ENCODE measurements at regions not wholly inside any gene's neighbourhood (a gene's known extent, or its start where the extent isn't known, plus 50 kb on each side); places are given as distances from the start of the nearest gene placed in this dataset.
A peak's percentile ranks its signal among the peaks of the same experiment; 100 is the strongest.

GRCh38 chr18:11279461-11279860 is 130.1 kb upstream of the PIEZO2 start:
- DNase-seq = no peak
- H3K27me3 ChIP-seq (ENCODE audit: control insufficient read depth, insufficient read depth, low read length) = no peaks in the 10 kb centered on the region
- no peak overlapping the region for H3K4me3 ChIP-seq (ENCODE audit: insufficient read depth, low read depth, low read length)
- H3K36me3 ChIP-seq (replicated peaks; ENCODE audit: control insufficient read depth, insufficient read depth, low read length) = no peaks in the 10 kb centered on the region

DNA sequence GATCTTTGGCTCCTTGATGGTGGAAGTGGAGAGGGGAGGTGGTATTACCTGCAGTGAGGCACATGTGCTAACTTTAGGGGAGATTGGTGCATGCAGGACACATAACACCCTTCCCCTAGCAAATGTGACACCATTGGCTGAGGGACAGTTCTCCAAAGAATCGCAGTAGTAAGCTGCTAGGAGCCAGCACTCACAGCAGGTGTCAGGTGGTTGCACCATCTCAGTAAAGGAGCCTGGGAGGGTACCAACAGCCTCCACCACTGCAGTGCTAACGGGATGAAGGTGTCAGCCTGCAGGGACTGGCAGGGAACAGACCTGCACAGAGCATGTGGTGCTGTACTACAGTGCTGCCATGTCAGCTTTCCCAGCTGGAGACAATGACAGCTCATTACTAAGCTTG is 127.3 kb upstream of the PIEZO2 start:
- DNase-seq = no peak
- no peaks in the 10 kb centered on the region for H3K36me3 ChIP-seq (replicated peaks; ENCODE audit: control insufficient read depth, insufficient read depth, low read length)
- H3K27me3 ChIP-seq (ENCODE audit: control insufficient read depth, insufficient read depth, low read length) = no peaks in the 10 kb centered on the region
- no peak overlapping the region for H3K4me3 ChIP-seq (ENCODE audit: insufficient read depth, low read depth, low read length)

GRCh38 chr18:11274144-11274794 is 124.9 kb upstream of the PIEZO2 start:
- Histone ChIP-seq H3K4me3 (ENCODE audit: insufficient read depth, low read depth, low read length) (no peak overlapping the region), H3K27me3 (ENCODE audit: control insufficient read depth, insufficient read depth, low read length) (no peaks in the 10 kb centered on the region), H3K36me3 (replicated peaks; ENCODE audit: control insufficient read depth, insufficient read depth, low read length) (no peaks in the 10 kb centered on the region)
- DNase-seq = no peak

- no peaks in the 10 kb centered on the region for H3K36me3 ChIP-seq (replicated peaks; ENCODE audit: control insufficient read depth, insufficient read depth, low read length)
- H3K27me3 ChIP-seq (ENCODE audit: control insufficient read depth, insufficient read depth, low read length) = no peaks in the 10 kb centered on the region
- H3K4me3 ChIP-seq (ENCODE audit: insufficient read depth, low read depth, low read length) = no peak overlapping the region
- DNase-seq = no peak
Measured at GRCh38 chr18:11272516-11272915, 123.1 kb upstream of the PIEZO2 start.

- no peaks in the 10 kb centered on the region for H3K36me3 ChIP-seq (replicated peaks; ENCODE audit: control insufficient read depth, insufficient read depth, low read length)
- no peak for DNase-seq
- no peak overlapping the region for H3K4me3 ChIP-seq (ENCODE audit: insufficient read depth, low read depth, low read length)
- H3K27me3 ChIP-seq (ENCODE audit: control insufficient read depth, insufficient read depth, low read length) = no peaks in the 10 kb centered on the region
Measured at GRCh38 chr18:11271954-11272353, 122.6 kb upstream of the PIEZO2 start.

- H3K36me3 ChIP-seq (replicated peaks; ENCODE audit: control insufficient read depth, insufficient read depth, low read length) = no peaks in the 10 kb centered on the region
- DNase-seq = no peak
- no peak overlapping the region for H3K4me3 ChIP-seq (ENCODE audit: insufficient read depth, low read depth, low read length)
- H3K27me3 ChIP-seq (ENCODE audit: control insufficient read depth, insufficient read depth, low read length) = no peaks in the 10 kb centered on the region
Measured at GRCh38 chr18:11269257-11269656, 119.9 kb upstream of the PIEZO2 start.

DNA sequence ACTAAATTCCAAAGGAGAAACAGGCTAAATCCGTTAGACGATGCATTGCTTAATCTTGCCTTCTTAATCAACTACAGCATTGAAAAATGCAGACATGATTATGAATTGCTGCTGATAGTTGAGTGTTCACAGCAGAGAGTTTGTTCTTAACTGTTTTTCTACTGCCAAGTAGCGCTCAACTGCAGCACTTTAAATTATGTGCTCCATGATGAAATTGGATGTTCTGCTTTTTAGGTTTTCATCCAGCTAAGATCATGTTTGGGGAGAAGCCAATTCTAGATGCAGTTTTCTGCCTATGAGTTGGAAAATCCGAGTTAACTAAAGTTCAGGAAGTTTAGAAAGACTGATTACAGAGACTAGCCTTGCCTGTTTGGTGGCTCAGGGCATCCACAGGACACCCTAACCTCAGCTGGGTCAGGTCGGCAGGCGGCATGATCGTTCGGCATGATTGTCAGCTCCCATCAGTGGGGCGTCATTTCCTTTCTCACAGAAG is 119.4 kb upstream of the PIEZO2 start:
- no peak overlapping the region for H3K4me3 ChIP-seq (ENCODE audit: insufficient read depth, low read depth, low read length)
- H3K27me3 ChIP-seq (ENCODE audit: control insufficient read depth, insufficient read depth, low read length) = no peaks in the 10 kb centered on the region
- H3K36me3 ChIP-seq (replicated peaks; ENCODE audit: control insufficient read depth, insufficient read depth, low read length) = no peaks in the 10 kb centered on the region
- DNase-seq = no peak

GRCh38 chr18:11268153-11268552 is 118.8 kb upstream of the PIEZO2 start:
- DNase-seq = no peak
- Histone ChIP-seq H3K36me3 (replicated peaks; ENCODE audit: control insufficient read depth, insufficient read depth, low read length) (no peaks in the 10 kb centered on the region), H3K4me3 (ENCODE audit: insufficient read depth, low read depth, low read length) (no peak overlapping the region), H3K27me3 (ENCODE audit: control insufficient read depth, insufficient read depth, low read length) (no peaks in the 10 kb centered on the region)

- Histone ChIP-seq H3K27me3 (ENCODE audit: control insufficient read depth, insufficient read depth, low read length) (no peaks in the 10 kb centered on the region), H3K4me3 (ENCODE audit: insufficient read depth, low read depth, low read length) (no peak overlapping the region), H3K36me3 (replicated peaks; ENCODE audit: control insufficient read depth, insufficient read depth, low read length) (no peaks in the 10 kb centered on the region)
- no peak for DNase-seq
Measured at GRCh38 chr18:11266781-11267480, 117.6 kb upstream of the PIEZO2 start.

- Histone ChIP-seq H3K4me3 (ENCODE audit: insufficient read depth, low read depth, low read length) (no peak overlapping the region), H3K36me3 (replicated peaks; ENCODE audit: control insufficient read depth, insufficient read depth, low read length) (no peaks in the 10 kb centered on the region), H3K27me3 (ENCODE audit: control insufficient read depth, insufficient read depth, low read length) (no peaks in the 10 kb centered on the region)
- no peak for DNase-seq
Measured at GRCh38 chr18:11261486-11261885, 112.1 kb upstream of the PIEZO2 start.

DNA sequence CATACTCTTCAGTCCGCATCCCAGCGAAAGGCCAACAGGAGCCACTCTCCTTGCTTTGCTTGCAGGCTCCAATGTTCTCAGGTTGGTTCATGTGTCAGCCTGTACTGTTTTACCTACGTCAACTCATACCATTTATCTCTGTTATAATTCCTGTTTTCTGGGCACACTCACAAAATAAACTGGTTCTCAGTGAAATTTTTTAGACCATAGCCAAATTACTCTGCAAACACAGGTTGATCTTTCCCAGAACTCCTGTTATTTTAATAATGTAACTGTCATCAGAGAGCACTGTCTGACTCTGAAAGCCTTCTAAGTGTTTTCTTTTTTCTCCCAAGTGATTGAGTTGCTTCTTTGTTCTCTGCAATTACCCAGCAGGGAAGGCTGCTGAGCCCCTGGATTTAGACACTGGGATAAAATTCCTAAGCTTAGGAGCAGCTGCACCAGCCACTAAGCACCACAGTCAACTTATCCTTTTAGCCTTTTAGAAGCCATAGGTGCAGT is 111.6 kb upstream of the PIEZO2 start:
- H3K4me3 ChIP-seq (ENCODE audit: insufficient read depth, low read depth, low read length) = no peak overlapping the region
- H3K36me3 ChIP-seq (replicated peaks; ENCODE audit: control insufficient read depth, insufficient read depth, low read length) = no peaks in the 10 kb centered on the region
- H3K27me3 ChIP-seq (ENCODE audit: control insufficient read depth, insufficient read depth, low read length) = no peaks in the 10 kb centered on the region
- DNase-seq = peak; percentile 56

DNA sequence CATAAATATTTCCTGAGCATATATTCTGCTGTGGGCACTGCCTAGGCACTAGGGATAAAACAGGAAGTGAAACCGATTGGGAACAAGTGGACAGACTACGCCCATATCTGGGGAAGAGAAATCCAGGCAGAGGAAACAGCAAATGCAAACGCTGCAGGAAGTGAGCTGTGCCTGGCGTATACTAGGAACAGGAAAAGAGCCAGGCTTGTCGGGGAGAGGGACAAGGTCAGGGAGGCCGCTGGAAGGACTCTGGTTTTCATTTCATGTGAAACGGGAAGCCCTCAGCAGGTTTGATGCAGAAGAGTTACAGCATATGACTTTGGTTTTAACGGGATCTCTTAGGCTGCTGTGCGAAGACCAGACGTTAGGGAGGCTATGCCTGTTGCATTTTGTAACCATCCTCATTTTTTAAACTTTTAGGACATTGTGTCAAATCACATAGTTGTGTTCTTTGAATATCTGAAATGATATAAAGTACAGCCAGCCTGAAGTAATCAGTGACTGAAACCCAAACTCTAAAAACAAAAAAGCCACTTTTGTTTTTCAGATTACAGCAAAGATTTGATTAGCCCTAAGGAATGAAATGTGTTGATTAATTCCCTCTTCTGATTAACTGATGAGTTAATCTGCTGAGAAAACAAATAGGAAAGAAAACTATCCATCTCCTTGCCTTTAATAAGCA is 110.2 kb upstream of the PIEZO2 start:
- DNase-seq = peak; percentile 9
- Histone ChIP-seq H3K4me3 (ENCODE audit: insufficient read depth, low read depth, low read length) (no peak overlapping the region), H3K36me3 (replicated peaks; ENCODE audit: control insufficient read depth, insufficient read depth, low read length) (no peaks in the 10 kb centered on the region), H3K27me3 (ENCODE audit: control insufficient read depth, insufficient read depth, low read length) (no peaks in the 10 kb centered on the region)

DNA sequence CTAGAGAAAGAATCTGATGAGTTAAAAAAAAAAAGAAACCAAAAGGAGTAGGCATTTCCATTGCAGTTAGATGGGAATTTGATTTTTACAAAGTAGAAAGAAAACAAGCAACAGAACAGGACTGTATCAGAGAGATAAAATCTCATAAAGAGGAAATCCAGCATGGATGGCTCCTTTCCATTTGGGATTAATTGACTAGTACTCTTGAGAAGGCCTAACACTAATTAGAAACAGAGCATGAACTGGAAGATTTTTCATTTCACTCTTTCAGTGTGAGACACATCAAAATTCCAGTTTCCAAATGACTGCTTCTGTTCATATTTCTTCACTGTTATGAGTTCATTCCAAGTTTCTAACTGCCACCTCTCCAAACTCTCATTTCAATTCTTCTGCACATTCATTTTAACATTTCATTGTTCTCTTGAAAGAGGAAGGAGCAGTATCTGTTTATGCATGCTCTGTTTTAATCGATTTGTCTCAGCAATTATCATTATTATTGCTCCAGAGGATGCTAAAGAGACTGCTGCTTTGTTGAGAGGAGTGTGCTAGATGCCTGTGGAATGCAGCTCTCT is 108.8 kb upstream of the PIEZO2 start:
- Histone ChIP-seq H3K27me3 (ENCODE audit: control insufficient read depth, insufficient read depth, low read length) (no peaks in the 10 kb centered on the region), H3K4me3 (ENCODE audit: insufficient read depth, low read depth, low read length) (no peak overlapping the region), H3K36me3 (replicated peaks; ENCODE audit: control insufficient read depth, insufficient read depth, low read length) (no peaks in the 10 kb centered on the region)
- DNase-seq = no peak

- Histone ChIP-seq H3K36me3 (replicated peaks; ENCODE audit: control insufficient read depth, insufficient read depth, low read length) (no peaks in the 10 kb centered on the region), H3K4me3 (ENCODE audit: insufficient read depth, low read depth, low read length) (no peak overlapping the region), H3K27me3 (ENCODE audit: control insufficient read depth, insufficient read depth, low read length) (no peaks in the 10 kb centered on the region)
- DNase-seq = no peak
Measured at GRCh38 chr18:11256251-11256650, 106.9 kb upstream of the PIEZO2 start.

- no peaks in the 10 kb centered on the region for H3K36me3 ChIP-seq (replicated peaks; ENCODE audit: control insufficient read depth, insufficient read depth, low read length)
- no peak overlapping the region for H3K4me3 ChIP-seq (ENCODE audit: insufficient read depth, low read depth, low read length)
- H3K27me3 ChIP-seq (ENCODE audit: control insufficient read depth, insufficient read depth, low read length) = no peaks in the 10 kb centered on the region
- DNase-seq = no peak
Measured at GRCh38 chr18:11251891-11252270, 102.5 kb upstream of the PIEZO2 start.

Measured in H7 (cell line).